ENCODE measurements at regions not wholly inside any gene's neighbourhood (a gene's known extent, or its start where the extent isn't known, plus 50 kb on each side); places are given as distances from the start of the nearest gene placed in this dataset.
"Not testable (repeated sequence)": the region's sequence is repeated elsewhere in the genome, so short reads cannot be mapped to it uniquely, and the experiment has no call there.

DNA sequence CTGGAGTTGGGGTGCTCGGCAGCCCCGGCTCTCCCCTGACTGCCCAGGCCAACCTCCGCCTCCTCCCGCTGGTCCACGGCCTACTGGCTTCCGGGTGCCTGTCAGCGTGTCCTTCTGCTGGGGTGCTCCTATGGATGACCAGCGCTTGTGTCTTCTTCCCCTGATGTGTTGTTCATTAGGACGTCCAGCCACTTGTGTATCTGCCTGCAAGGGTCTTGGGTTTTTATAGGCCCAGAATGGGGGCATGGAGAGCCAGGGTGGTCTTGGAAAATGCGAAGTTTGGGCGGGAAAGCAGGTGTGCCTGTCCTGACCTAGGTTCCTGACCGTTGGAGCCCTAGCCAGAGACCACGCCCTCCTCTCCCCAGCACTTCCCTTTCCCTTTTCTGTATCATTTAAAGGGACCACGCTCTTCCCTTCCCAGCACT is 139.8 kb downstream of the SLITRK5 start:
- no peak overlapping the region for H3K4me3 ChIP-seq (ENCODE audit: low read depth in 1 of 2, low read length in 2 of 2)
- H3K27ac ChIP-seq (ENCODE audit: low read depth, low read length) = no peak overlapping the region
- H3K4me1 ChIP-seq (ENCODE audit: control insufficient read depth in 1 of 2, insufficient read depth in 2 of 2, low read length in 2 of 2) = no peaks in the 10 kb centered on the region
- H3K27me3 ChIP-seq (ENCODE audit: control insufficient read depth in 1 of 2, insufficient read depth in 2 of 2, low read length in 2 of 2) = no peaks in the 10 kb centered on the region
- no peaks in the 10 kb centered on the region for H3K36me3 ChIP-seq (ENCODE audit: control insufficient read depth in 1 of 2, insufficient read depth in 2 of 2, low read length in 2 of 2)
- H3K9me3 ChIP-seq (ENCODE audit: control insufficient read depth in 1 of 2, low read length in 2 of 2) = peaks cover 6% of the 10 kb centered on the region in 2 donors
- no peak overlapping the region for H3K9ac ChIP-seq (ENCODE audit: low read depth in 1 of 2, low read length in 2 of 2)

GRCh38 chr13:87814403-87814802 is 143.2 kb downstream of the SLITRK5 start:
- H3K4me3 ChIP-seq (ENCODE audit: low read depth in 1 of 2, low read length in 2 of 2) = no peak overlapping the region
- H3K27ac ChIP-seq (ENCODE audit: low read depth, low read length) = no peak overlapping the region
- no peaks in the 10 kb centered on the region for H3K4me1 ChIP-seq (ENCODE audit: control insufficient read depth in 1 of 2, insufficient read depth in 2 of 2, low read length in 2 of 2)
- peaks cover 6% of the 10 kb centered on the region in 2 donors for H3K9me3 ChIP-seq (ENCODE audit: control insufficient read depth in 1 of 2, low read length in 2 of 2)
- H3K9ac ChIP-seq (ENCODE audit: low read depth in 1 of 2, low read length in 2 of 2) = no peak overlapping the region
- H3K36me3 ChIP-seq (ENCODE audit: control insufficient read depth in 1 of 2, insufficient read depth in 2 of 2, low read length in 2 of 2) = no peaks in the 10 kb centered on the region
- no peaks in the 10 kb centered on the region for H3K27me3 ChIP-seq (ENCODE audit: control insufficient read depth in 1 of 2, insufficient read depth in 2 of 2, low read length in 2 of 2)

DNA sequence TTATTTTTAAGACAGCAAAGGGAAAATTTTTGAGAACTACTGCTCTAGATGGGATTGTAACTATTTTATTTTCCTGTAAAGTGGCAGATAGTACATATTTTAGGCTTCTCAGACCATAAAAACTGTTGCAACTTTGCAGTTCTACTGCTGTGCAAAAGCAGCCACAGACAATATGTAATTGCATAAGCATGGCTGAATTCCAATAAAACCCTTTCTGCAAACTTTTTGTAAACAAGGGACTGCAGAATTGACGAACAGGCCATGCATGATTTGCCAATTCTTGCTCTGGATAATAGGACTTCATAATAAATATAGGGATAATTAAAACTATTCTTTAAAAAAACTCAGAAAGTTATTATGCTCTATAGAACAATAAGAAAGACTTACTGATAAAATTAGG is 149.1 kb downstream of the SLITRK5 start:
- no peaks in the 10 kb centered on the region for H3K4me1 ChIP-seq (ENCODE audit: control insufficient read depth in 1 of 2, insufficient read depth in 2 of 2, low read length in 2 of 2)
- no peak overlapping the region for H3K4me3 ChIP-seq (ENCODE audit: low read depth in 1 of 2, low read length in 2 of 2)
- no peaks in the 10 kb centered on the region for H3K27me3 ChIP-seq (ENCODE audit: control insufficient read depth in 1 of 2, insufficient read depth in 2 of 2, low read length in 2 of 2)
- H3K27ac ChIP-seq (ENCODE audit: low read depth, low read length) = no peak overlapping the region
- no peaks in the 10 kb centered on the region for H3K9me3 ChIP-seq (ENCODE audit: control insufficient read depth in 1 of 2, low read length in 2 of 2)
- H3K36me3 ChIP-seq (ENCODE audit: control insufficient read depth in 1 of 2, insufficient read depth in 2 of 2, low read length in 2 of 2) = no peaks in the 10 kb centered on the region
- no peak overlapping the region for H3K9ac ChIP-seq (ENCODE audit: low read depth in 1 of 2, low read length in 2 of 2)

- H3K4me1 ChIP-seq (ENCODE audit: control insufficient read depth in 1 of 2, insufficient read depth in 2 of 2, low read length in 2 of 2) = no peaks in the 10 kb centered on the region
- no peaks in the 10 kb centered on the region for H3K27me3 ChIP-seq (ENCODE audit: control insufficient read depth in 1 of 2, insufficient read depth in 2 of 2, low read length in 2 of 2)
- H3K9me3 ChIP-seq (ENCODE audit: control insufficient read depth in 1 of 2, low read length in 2 of 2) = no peaks in the 10 kb centered on the region
- H3K4me3 ChIP-seq (ENCODE audit: low read depth in 1 of 2, low read length in 2 of 2) = no peak overlapping the region
- H3K36me3 ChIP-seq (ENCODE audit: control insufficient read depth in 1 of 2, insufficient read depth in 2 of 2, low read length in 2 of 2) = no peaks in the 10 kb centered on the region
- H3K27ac ChIP-seq (ENCODE audit: low read depth, low read length) = no peak overlapping the region
- H3K9ac ChIP-seq (ENCODE audit: low read depth in 1 of 2, low read length in 2 of 2) = no peak overlapping the region
Measured at GRCh38 chr13:87821512-87821911, 150.3 kb downstream of the SLITRK5 start.

- not testable (repeated sequence) for H3K9me3 ChIP-seq (ENCODE audit: control insufficient read depth in 1 of 2, low read length in 2 of 2); H3K36me3 ChIP-seq (ENCODE audit: control insufficient read depth in 1 of 2, insufficient read depth in 2 of 2, low read length in 2 of 2); H3K4me3 ChIP-seq (ENCODE audit: low read depth in 1 of 2, low read length in 2 of 2); H3K27ac ChIP-seq (ENCODE audit: low read depth, low read length); H3K4me1 ChIP-seq (ENCODE audit: control insufficient read depth in 1 of 2, insufficient read depth in 2 of 2, low read length in 2 of 2); H3K9ac ChIP-seq (ENCODE audit: low read depth in 1 of 2, low read length in 2 of 2); H3K27me3 ChIP-seq (ENCODE audit: control insufficient read depth in 1 of 2, insufficient read depth in 2 of 2, low read length in 2 of 2)
Measured at GRCh38 chr13:87826301-87826700, 155.1 kb downstream of the SLITRK5 start.

- Histone ChIP-seq H3K27ac (ENCODE audit: low read depth, low read length) (no peak overlapping the region), H3K4me1 (ENCODE audit: control insufficient read depth in 1 of 2, insufficient read depth in 2 of 2, low read length in 2 of 2) (no peaks in the 10 kb centered on the region), H3K36me3 (ENCODE audit: control insufficient read depth in 1 of 2, insufficient read depth in 2 of 2, low read length in 2 of 2) (no peaks in the 10 kb centered on the region), H3K9ac (ENCODE audit: low read depth in 1 of 2, low read length in 2 of 2) (no peak overlapping the region), H3K4me3 (ENCODE audit: low read depth in 1 of 2, low read length in 2 of 2) (no peak overlapping the region), H3K9me3 (ENCODE audit: control insufficient read depth in 1 of 2, low read length in 2 of 2) (peaks cover 0 to 6% of the 10 kb centered on the region in 2 donors), H3K27me3 (ENCODE audit: control insufficient read depth in 1 of 2, insufficient read depth in 2 of 2, low read length in 2 of 2) (no peaks in the 10 kb centered on the region)
Measured at GRCh38 chr13:87827479-87827878, 156.3 kb downstream of the SLITRK5 start.

DNA sequence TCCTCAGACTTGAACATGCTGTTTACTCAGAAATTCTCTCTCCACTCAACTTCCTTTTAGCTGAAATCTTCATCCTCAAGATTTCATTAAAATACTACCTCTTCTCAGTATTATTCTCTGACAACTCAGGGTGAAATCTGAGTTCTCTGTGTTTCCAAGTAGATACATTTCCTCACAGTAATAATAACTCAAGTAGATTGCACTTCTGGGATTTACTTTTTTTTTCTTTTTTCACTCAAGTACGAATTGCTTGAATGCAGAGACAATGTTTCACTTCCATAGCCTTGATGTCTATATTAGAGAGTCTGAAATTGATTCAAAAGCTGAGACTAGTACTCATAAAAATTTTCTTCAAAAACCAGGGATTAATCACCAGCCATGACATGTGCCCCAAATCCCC is 166.4 kb downstream of the SLITRK5 start:
- H3K27me3 ChIP-seq (ENCODE audit: control insufficient read depth in 1 of 2, insufficient read depth in 2 of 2, low read length in 2 of 2) = no peaks in the 10 kb centered on the region
- no peaks in the 10 kb centered on the region for H3K36me3 ChIP-seq (ENCODE audit: control insufficient read depth in 1 of 2, insufficient read depth in 2 of 2, low read length in 2 of 2)
- H3K9me3 ChIP-seq (ENCODE audit: control insufficient read depth in 1 of 2, low read length in 2 of 2) = peaks cover 0 to 2% of the 10 kb centered on the region in 2 donors
- H3K27ac ChIP-seq (ENCODE audit: low read depth, low read length) = no peak overlapping the region
- no peak overlapping the region for H3K4me3 ChIP-seq (ENCODE audit: low read depth in 1 of 2, low read length in 2 of 2)
- H3K4me1 ChIP-seq (ENCODE audit: control insufficient read depth in 1 of 2, insufficient read depth in 2 of 2, low read length in 2 of 2) = no peaks in the 10 kb centered on the region
- no peak overlapping the region for H3K9ac ChIP-seq (ENCODE audit: low read depth in 1 of 2, low read length in 2 of 2)

DNA sequence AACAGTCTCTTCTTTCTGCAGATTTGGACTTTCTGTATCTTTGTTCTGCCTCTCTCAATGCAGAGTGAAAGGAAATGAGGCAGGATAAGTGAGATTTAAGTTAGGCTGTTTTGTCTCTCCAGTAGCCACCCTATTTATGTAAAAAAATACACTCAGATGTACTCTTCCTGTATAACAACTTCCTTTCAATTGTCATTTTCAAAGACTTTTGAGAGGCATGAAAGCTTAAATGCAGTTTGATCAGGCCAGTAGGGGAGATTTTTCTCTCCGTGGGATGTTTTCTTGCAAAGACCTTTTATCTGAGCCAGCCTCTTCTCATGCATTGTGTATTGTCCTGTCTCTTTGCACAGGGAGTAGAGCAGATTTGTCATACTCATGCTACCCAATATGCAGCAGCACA is 166.8 kb downstream of the SLITRK5 start:
- Histone ChIP-seq H3K9me3 (ENCODE audit: control insufficient read depth in 1 of 2, low read length in 2 of 2) (peaks cover 0 to 2% of the 10 kb centered on the region in 2 donors), H3K4me1 (ENCODE audit: control insufficient read depth in 1 of 2, insufficient read depth in 2 of 2, low read length in 2 of 2) (no peaks in the 10 kb centered on the region), H3K36me3 (ENCODE audit: control insufficient read depth in 1 of 2, insufficient read depth in 2 of 2, low read length in 2 of 2) (no peaks in the 10 kb centered on the region), H3K4me3 (ENCODE audit: low read depth in 1 of 2, low read length in 2 of 2) (no peak overlapping the region), H3K27ac (ENCODE audit: low read depth, low read length) (no peak overlapping the region), H3K9ac (ENCODE audit: low read depth in 1 of 2, low read length in 2 of 2) (no peak overlapping the region), H3K27me3 (ENCODE audit: control insufficient read depth in 1 of 2, insufficient read depth in 2 of 2, low read length in 2 of 2) (no peaks in the 10 kb centered on the region)

DNA sequence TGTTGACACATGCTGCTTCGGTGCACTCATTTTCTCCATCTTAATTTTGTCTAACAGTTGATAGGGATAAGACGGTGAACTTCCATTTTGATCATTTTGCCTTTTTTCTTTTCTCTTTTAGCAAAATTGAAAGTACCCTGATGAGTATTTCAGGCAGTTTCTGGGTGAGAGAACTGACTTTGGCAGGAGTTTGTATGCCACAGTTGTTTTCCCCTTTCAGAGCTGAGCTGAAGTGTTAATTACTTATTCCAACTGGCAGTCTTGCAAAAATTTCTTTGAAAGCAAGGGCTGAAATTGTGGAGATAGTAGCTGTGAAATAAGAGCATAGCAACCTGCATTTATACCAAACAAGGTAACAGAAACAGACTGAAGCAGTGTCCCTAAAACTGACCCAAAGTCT is 180.2 kb downstream of the SLITRK5 start:
- H3K4me1 ChIP-seq (ENCODE audit: control insufficient read depth in 1 of 2, insufficient read depth in 2 of 2, low read length in 2 of 2) = no peaks in the 10 kb centered on the region
- no peak overlapping the region for H3K4me3 ChIP-seq (ENCODE audit: low read depth in 1 of 2, low read length in 2 of 2)
- peaks cover 3 to 9% of the 10 kb centered on the region in 2 donors for H3K9me3 ChIP-seq (ENCODE audit: control insufficient read depth in 1 of 2, low read length in 2 of 2)
- H3K27ac ChIP-seq (ENCODE audit: low read depth, low read length) = no peak overlapping the region
- no peak overlapping the region for H3K9ac ChIP-seq (ENCODE audit: low read depth in 1 of 2, low read length in 2 of 2)
- no peaks in the 10 kb centered on the region for H3K36me3 ChIP-seq (ENCODE audit: control insufficient read depth in 1 of 2, insufficient read depth in 2 of 2, low read length in 2 of 2)
- no peaks in the 10 kb centered on the region for H3K27me3 ChIP-seq (ENCODE audit: control insufficient read depth in 1 of 2, insufficient read depth in 2 of 2, low read length in 2 of 2)

DNA sequence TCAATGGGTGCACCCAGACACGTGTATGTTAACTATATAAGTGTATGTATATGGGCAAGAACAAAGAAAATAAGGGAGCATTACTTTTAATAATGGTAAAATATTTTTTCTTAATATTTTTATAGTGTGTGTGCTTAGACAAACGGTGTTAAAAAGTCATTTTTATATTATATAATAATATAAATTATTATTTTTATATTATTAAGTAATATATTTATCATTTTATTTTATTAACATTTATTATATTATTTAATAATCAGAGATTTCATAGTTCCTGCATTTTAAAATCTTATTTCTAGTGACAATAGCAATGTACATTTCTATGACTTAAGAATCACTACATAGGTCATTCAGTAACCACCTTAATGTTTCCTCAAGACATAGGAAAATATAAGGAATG is 184.4 kb downstream of the SLITRK5 start:
- Histone ChIP-seq H3K4me3 (ENCODE audit: low read depth in 1 of 2, low read length in 2 of 2) (no peak overlapping the region), H3K4me1 (ENCODE audit: control insufficient read depth in 1 of 2, insufficient read depth in 2 of 2, low read length in 2 of 2) (no peaks in the 10 kb centered on the region), H3K9ac (ENCODE audit: low read depth in 1 of 2, low read length in 2 of 2) (no peak overlapping the region), H3K9me3 (ENCODE audit: control insufficient read depth in 1 of 2, low read length in 2 of 2) (peaks cover 5 to 12% of the 10 kb centered on the region in 2 donors), H3K27ac (ENCODE audit: low read depth, low read length) (no peak overlapping the region), H3K36me3 (ENCODE audit: control insufficient read depth in 1 of 2, insufficient read depth in 2 of 2, low read length in 2 of 2) (no peaks in the 10 kb centered on the region), H3K27me3 (ENCODE audit: control insufficient read depth in 1 of 2, insufficient read depth in 2 of 2, low read length in 2 of 2) (no peaks in the 10 kb centered on the region)

DNA sequence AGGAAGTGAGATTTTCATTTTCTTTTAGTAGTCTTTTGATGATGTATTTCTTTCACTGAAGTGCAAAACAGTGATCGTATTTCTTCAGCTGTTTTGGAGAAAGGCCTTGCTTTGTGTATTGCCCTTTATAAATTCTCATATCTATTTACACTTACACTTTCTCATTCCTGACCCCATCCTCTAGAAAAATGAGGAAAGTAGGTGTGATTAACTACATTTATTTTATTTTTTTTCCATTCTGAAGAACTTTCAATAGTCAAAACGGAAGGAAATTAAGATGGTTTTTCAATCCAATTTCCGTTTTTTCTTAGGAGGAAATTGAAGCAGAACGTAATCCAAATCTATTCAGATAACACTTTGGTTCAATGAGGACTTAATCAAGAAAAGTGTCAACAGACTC is 188.1 kb downstream of the SLITRK5 start:
- no peaks in the 10 kb centered on the region for H3K36me3 ChIP-seq (ENCODE audit: control insufficient read depth in 1 of 2, insufficient read depth in 2 of 2, low read length in 2 of 2)
- H3K9ac ChIP-seq (ENCODE audit: low read depth in 1 of 2, low read length in 2 of 2) = no peak overlapping the region
- H3K27ac ChIP-seq (ENCODE audit: low read depth, low read length) = no peak overlapping the region
- peaks cover 10 to 17% of the 10 kb centered on the region in 2 donors for H3K9me3 ChIP-seq (ENCODE audit: control insufficient read depth in 1 of 2, low read length in 2 of 2)
- H3K4me1 ChIP-seq (ENCODE audit: control insufficient read depth in 1 of 2, insufficient read depth in 2 of 2, low read length in 2 of 2) = no peaks in the 10 kb centered on the region
- H3K27me3 ChIP-seq (ENCODE audit: control insufficient read depth in 1 of 2, insufficient read depth in 2 of 2, low read length in 2 of 2) = no peaks in the 10 kb centered on the region
- H3K4me3 ChIP-seq (ENCODE audit: low read depth in 1 of 2, low read length in 2 of 2) = no peak overlapping the region
